ENCODE measurements at regions not wholly inside any gene's neighbourhood (a gene's known extent, or its start where the extent isn't known, plus 50 kb on each side); places are given as distances from the start of the nearest gene placed in this dataset.

- intact Hi-C loops (cut with micrococcal nuclease) = no loop called here
- no peak for TF ChIP-seq CTCF (IDR thresholded peaks at IDR 0.05; ENCODE audit: unreplicated experiment)
- POLR2A ChIA-PET = interaction anchor here (0.6 kb wide), 1 partner anchor 515 kb away, joined by 3 read pairs; no protein-coding TSS in a partner anchor
- Mint-ChIP-seq H3K27me3 (ENCODE audit: insufficient read depth, unreplicated experiment) (peaks cover 32% of the 10 kb centered on the region), H3K27ac (ENCODE audit: low read depth, unreplicated experiment) (no peak overlapping the region), H3K4me3 (ENCODE audit: unreplicated experiment) (no peak overlapping the region), H3K4me1 (ENCODE audit: insufficient read depth, unreplicated experiment) (no peaks in the 10 kb centered on the region), H3K9me3 (ENCODE audit: unreplicated experiment) (peaks cover 16% of the 10 kb centered on the region), H3K36me3 (ENCODE audit: insufficient read depth, unreplicated experiment) (no peaks in the 10 kb centered on the region)
- DNase-seq (ENCODE audit: unreplicated experiment) = no peak
- no TSS peak for BruUV-seq (replicated peaks)
- CTCF ChIA-PET = no interaction called here
Measured at GRCh38 chr21:38075833-38076587, 159.8 kb upstream of the KCNJ6 start.

- H3K27me3 Mint-ChIP-seq (ENCODE audit: insufficient read depth, unreplicated experiment) = peaks cover 16% of the 10 kb centered on the region
- intact Hi-C loops (cut with micrococcal nuclease) = no loop called here
- no peaks in the 10 kb centered on the region for H3K36me3 Mint-ChIP-seq (ENCODE audit: insufficient read depth, unreplicated experiment)
- ChIA-PET CTCF (no interaction called here), POLR2A (no interaction called here)
- DNase-seq (ENCODE audit: unreplicated experiment) = no peak
- H3K4me3 Mint-ChIP-seq (ENCODE audit: unreplicated experiment) = no peak overlapping the region
- H3K27ac Mint-ChIP-seq (ENCODE audit: low read depth, unreplicated experiment) = no peak overlapping the region
- no peaks in the 10 kb centered on the region for H3K4me1 Mint-ChIP-seq (ENCODE audit: insufficient read depth, unreplicated experiment)
- TF ChIP-seq CTCF (IDR thresholded peaks at IDR 0.05; ENCODE audit: unreplicated experiment) = no peak
- peaks cover 16% of the 10 kb centered on the region for H3K9me3 Mint-ChIP-seq (ENCODE audit: unreplicated experiment)
- BruUV-seq (replicated peaks) = no TSS peak
Measured at GRCh38 chr21:38077569-38077968, 161.3 kb upstream of the KCNJ6 start.

- ChIA-PET CTCF (interaction anchor here (0.5 kb wide), 1 partner anchor 107 kb away, joined by 8 read pairs; no protein-coding TSS in a partner anchor), POLR2A (no interaction called here)
- BruUV-seq (replicated peaks) = no TSS peak
- no peaks in the 10 kb centered on the region for H3K27me3 Mint-ChIP-seq (ENCODE audit: insufficient read depth, unreplicated experiment)
- H3K4me1 Mint-ChIP-seq (ENCODE audit: insufficient read depth, unreplicated experiment) = peaks cover 10% of the 10 kb centered on the region
- no peak for TF ChIP-seq CTCF (IDR thresholded peaks at IDR 0.05; ENCODE audit: unreplicated experiment)
- intact Hi-C loops (cut with micrococcal nuclease) = no loop called here
- DNase-seq (ENCODE audit: unreplicated experiment) = no peak
- H3K9me3 Mint-ChIP-seq (ENCODE audit: unreplicated experiment) = peaks cover 3% of the 10 kb centered on the region
- H3K36me3 Mint-ChIP-seq (ENCODE audit: insufficient read depth, unreplicated experiment) = no peaks in the 10 kb centered on the region
- H3K27ac Mint-ChIP-seq (ENCODE audit: low read depth, unreplicated experiment) = no peak overlapping the region
- H3K4me3 Mint-ChIP-seq (ENCODE audit: unreplicated experiment) = no peak overlapping the region
Measured at GRCh38 chr21:38080888-38081287, 164.6 kb upstream of the KCNJ6 start.

- Mint-ChIP-seq H3K27ac (ENCODE audit: low read depth, unreplicated experiment) (no peak overlapping the region), H3K36me3 (ENCODE audit: insufficient read depth, unreplicated experiment) (no peaks in the 10 kb centered on the region), H3K4me3 (ENCODE audit: unreplicated experiment) (no peak overlapping the region), H3K4me1 (ENCODE audit: insufficient read depth, unreplicated experiment) (peaks cover 10% of the 10 kb centered on the region), H3K27me3 (ENCODE audit: insufficient read depth, unreplicated experiment) (no peaks in the 10 kb centered on the region), H3K9me3 (ENCODE audit: unreplicated experiment) (no peaks in the 10 kb centered on the region)
- POLR2A ChIA-PET = interaction anchor here (0.5 kb wide), 1 partner anchor 212 kb away, joined by 3 read pairs; no protein-coding TSS in a partner anchor
- no peak for TF ChIP-seq CTCF (IDR thresholded peaks at IDR 0.05; ENCODE audit: unreplicated experiment)
- CTCF ChIA-PET = interaction anchor here (1.4 kb wide), 1 partner anchor 86 kb away, joined by 3 read pairs; no protein-coding TSS in a partner anchor
- intact Hi-C loops (cut with micrococcal nuclease) = no loop called here
- DNase-seq (ENCODE audit: unreplicated experiment) = no peak
- no TSS peak for BruUV-seq (replicated peaks)
Measured at GRCh38 chr21:38081708-38082107, 165.5 kb upstream of the KCNJ6 start.
